T-helper 2 cell treated with Interferon-gamma antibody and Interleukin-4, amounts not matched to agents 100 ng/mL and 5 ng/mL, for 36 hours (primary cell): ENCODE measurements at regions not wholly inside any gene's neighbourhood (a gene's known extent, or its start where the extent isn't known, plus 50 kb on each side); places are given as distances from the start of the nearest gene placed in this dataset.

Experiments used
- intact Hi-C: fragments of 100-400 bp; cut with micrococcal nuclease; formaldehyde crosslinking; loops from one replicate; pipeline ENCODE4 v1.15.1; 2023

DNA sequence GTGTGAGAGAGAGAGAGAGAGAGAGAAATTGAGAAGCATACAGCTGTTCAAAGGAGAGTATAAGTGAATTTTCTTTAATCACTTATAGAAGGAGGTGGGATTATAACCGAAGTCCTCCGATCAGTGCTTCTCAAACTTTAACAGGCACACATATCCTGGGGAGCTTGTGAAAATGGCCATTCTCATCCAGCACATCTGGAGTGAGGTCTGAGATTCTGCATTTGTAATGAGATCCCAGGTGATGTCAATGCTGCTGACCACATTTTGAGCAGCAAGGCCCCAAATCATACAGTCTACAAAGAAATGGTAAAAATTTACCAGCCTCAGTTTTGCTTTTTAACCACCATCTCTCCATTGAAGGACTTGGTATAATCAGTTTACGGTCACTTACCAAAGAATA is 219.0 kb downstream of the PTEN start:
- intact Hi-C loops, result no loop called here

DNA sequence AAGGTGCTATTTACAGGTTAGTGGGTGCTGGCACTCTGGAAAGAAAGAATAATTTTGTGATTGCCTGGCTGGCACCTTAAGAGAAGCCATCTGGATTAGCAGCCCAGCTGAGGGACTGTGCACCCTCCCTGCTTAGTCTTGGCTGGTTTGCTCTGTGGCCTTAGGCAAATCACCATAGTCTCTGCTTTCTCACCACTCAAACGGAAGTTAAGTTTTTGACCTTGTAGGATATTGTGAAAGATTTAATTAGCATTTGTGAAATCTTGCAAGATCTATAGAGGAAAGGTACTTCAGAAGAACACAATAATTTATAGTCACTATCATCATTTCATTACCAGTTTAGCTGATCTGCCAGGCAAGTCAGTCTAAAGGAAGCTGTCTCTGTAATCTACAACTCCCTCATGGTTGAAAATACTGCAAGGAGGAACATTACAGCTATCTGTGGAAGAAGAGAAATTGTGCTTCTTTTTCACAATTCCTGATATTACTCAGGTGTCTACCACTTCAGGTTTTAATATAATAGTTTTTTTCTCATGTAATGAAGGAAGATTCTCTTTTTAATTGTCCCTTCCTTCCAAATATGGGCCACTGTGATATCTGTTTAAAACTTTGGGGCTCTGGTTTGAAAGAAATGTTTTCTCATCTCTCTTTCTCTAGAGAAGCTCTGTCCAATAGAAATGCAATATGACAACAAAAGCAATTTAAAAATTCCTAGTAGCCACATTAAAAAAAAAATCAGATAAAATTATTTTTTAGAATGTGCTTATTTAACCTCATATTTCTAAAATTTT is 219.6 kb downstream of the PTEN start:
- intact Hi-C loops, result no loop called here

DNA sequence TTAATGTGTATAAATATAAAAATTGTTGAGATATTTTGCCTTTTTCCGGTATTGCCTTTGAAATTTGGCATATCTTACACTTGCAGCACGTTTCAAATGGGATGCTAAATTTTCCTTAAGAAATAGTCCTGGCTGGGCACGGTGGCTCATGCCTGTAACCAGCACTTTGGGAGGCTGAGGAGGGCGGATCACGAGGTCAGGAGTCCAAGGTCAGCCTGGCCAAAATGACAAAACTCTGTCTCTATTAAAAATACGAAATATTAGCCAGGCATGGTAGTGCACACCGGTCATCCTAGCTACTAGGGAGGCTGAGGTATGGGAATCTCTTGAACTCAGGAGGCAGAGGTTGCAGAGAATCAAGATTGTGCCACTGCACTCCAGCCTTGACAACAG is 220.2 kb downstream of the PTEN start:
- intact Hi-C loops, result no loop called here

DNA sequence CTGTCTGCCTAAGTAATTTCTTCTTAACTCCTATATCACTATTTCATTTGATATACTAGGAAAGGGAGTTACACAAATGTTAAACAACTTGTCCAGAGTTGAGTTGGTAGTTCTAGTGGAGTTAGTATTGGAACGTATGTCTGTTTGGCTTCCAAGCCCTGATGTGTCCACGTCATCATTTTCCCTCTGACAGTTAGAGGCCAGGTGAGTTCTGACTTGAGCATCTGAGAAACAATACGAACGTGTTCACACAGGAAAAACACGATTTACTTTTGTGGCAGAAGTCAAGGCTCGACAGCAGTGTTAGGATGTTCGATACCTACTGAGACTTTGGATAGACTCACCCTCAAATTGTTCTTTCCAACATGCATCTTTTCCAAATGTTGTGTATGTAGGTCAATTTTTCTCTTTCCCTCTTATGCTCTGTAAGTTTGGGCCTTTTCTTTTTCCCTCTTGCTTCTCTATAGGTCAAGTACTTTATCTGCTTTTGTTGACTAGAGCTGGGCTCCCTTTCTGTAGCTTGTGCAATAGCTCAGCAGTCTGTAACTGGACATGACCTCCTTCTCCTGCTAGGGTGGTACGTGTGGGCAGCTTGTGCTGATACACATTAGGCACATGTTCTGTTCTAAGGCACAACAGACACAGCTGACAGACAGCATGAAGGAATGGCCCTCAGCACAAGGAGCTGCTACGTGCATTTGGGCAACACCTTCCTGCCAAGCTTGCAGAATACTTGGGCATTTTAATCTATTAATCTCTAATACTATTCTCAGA is 222.9 kb downstream of the PTEN start:
- intact Hi-C loops, result no loop called here

DNA sequence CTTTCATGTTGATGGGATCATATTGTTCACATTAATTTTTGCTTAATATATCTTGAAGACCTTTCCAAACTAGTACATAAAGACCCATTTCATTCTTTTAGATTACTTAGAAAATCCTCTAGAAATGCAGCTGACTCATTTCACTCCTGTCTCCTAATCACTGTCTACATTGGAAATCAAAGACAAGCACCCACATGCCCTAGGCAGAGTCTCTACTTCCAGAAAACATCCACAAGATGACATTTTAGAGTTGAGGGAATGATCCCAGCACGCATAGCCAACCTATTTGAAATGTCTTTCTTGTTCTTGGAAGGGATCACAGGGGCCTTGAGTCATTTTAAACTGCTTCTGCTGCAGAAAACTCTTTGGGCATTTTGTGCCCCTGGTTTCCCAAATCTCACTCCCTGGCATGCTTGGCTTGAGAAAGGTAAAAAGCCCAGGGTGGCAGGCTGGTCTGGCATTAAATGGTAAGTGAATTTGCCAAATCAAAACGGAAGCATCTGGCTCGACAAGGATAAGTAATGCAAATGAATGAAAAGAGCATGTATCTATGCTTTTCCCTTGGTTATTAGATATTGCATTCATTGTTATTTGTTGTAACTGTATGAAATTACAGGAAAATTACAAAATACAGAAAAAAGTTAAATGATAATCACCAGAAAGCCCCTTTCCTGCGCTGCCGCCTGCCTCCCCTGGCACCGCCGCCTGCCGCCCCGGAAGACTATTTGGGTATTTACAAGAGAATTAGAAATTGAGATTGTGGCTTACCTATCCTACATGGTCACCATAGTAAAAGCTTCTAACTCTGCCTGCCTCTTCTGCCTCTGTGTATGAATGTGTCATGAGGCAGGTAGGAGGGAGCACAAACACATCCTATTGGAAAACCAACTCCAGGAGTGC is 225.3 kb downstream of the PTEN start:
- intact Hi-C loops, result no loop called here

DNA sequence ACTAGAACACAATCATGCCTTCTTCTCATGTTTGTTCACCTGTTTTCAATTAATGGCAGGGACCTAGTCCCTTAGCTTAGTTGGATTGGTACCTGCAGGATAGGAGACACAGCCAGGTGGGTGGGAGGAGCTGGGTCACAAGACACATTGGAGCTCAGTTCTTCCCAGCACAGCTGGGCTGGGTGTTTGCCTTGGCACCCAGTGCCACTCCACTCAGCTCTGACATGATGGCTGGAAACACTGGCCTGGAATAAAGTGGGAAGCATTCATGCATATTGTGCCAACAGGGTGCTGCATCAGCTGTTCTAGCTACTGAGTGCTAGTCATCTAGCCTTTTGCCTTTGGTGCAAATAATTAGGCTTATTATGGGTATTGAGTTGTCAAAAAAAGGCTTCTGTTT is 226.1 kb downstream of the PTEN start:
- intact Hi-C loops, result no loop called here

DNA sequence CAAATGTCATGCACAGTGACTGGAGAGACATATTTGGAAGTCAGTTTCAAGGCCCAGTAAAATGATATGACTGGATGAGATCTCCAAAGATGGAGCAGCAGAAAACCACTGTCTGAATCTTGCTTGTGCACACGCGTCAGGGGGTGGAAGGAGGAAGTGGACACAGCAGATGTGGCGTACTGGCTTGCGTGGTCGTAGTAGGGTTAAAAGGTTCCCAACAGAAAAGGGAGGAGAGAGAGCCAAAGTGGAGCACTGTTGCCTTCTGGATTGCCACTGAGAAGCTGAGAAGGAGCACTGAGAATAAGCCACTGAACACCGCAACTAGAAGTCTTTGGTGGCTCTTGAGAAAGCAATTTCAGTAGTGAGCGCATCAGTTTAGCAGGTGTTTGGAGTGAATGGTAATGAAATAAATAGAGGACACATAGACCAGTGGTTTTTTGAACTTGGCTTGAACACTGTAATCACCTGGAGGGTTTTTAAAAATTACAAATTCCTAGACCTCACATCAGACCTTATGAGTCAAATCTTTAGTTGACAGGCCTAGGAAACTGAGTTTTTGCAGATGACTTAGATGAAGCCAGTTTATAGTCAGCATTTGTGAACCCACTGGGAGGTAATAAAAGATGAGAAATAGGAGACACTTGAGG is 227.3 kb downstream of the PTEN start:
- intact Hi-C loops, result loop anchor here (1.0 to 2.0 kb wide), 4 partner anchors 26 to 296 kb away; partner anchors contain the start of genes KLLN and PTEN

DNA sequence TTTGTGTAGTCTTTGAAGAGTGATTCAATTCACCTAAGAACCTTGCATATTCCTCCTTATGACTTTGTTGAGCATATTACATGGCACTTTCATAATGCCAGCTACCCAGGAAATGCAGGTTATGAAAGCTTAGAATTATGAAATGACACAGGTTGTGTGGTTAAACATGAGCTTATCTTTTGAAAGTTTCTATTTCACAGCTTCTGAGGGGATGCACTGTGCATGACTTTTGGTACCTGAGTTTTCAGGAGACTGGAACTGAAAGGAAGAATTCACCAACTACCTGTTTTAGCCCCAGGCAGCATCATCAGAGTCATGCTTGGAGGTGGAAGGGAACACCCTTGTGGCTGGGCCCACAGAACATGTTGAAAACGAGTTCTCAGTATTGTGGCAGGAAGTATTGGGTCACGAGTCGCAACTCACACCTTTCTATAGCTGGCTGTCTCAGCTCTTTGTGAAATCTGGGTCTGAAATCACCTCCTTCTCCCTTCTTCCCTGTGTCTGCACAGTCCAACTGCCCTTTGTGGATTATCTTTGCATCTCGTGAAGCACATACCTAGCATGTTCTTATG is 228.2 kb downstream of the PTEN start:
- intact Hi-C loops, result loop anchor here (1.0 to 2.0 kb wide), 4 partner anchors 25 to 295 kb away; partner anchors contain the start of genes KLLN and PTEN

DNA sequence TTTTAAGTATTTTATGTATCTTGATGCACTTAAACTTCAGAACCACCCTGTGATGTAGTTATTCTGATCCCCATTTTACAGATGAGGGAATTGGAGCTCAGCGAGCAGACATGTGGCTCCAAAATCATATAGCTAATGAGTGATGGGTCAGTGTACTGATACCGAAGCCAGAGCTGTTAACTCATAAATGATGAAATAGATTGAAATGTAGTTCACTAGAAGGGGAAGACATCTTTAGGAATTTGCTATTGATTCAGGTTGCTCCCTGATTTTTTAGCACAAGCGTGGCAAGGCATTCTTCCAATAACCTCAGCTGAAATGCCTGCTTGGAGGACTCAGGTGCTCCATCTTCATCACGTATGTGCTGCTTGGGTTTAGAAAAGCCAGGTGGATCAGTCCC is 228.8 kb downstream of the PTEN start:
- intact Hi-C loops, result no loop called here

DNA sequence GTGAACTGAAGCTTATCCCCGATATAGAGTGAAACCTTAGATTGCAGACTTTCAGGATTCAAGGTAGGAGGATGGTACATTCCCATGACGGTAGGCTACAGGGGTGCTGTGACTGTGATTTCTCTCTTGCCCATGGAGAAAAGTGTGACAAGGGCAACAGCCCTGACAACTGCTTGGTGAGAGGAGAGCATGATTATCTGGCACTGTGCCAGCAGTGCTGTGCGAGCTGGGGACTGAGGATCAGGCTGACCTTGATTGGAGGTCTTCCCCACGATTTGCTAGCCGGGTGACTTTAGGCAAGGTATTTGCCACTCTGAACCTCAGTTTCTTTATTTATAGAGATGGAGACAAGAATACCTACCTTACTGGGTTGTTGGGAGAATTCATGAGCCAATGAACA is 229.5 kb downstream of the PTEN start:
- intact Hi-C loops, result no loop called here

DNA sequence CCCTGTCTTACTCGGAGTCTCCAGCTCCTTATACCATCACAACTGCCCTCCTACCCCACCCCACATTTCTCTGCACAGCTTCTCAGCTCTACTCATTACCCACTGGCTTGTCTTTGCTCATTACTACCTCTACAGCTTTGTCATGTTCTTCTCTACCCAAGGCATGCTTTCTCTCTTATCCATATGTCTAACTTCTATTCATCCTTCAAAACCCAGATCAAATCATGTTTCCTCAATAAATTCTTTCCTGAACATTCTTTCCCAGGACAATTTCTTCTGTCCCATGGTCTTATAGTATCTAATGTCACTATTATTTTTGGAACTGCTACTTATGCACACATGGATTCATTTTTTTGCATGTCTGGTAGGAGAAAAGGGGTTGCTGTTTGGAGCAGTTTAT is 231.4 kb downstream of the PTEN start:
- intact Hi-C loops, result no loop called here

DNA sequence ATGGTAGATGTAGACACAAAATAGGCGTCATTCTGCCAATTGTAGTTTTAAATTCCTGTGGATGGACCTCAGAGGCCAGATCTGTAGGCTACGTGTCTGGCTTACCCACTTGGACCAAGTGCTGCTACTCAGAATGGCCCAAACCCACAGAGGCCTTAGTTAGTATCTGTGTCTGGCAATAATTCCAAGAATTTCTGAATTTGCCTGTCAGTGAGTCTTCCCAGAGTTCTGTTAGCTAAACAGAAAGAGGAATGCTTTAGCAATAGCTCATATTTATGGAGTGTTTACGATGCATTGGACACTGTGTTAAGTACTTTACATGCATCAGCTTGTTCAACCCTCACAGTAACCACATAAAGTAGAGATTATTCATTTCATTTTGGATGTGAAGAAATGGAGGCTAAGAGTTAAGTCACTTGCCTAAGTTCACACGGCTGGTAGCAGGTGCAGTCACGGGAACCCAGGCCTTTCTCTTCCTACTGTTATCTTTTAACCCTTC is 231.8 kb downstream of the PTEN start:
- intact Hi-C loops, result no loop called here

DNA sequence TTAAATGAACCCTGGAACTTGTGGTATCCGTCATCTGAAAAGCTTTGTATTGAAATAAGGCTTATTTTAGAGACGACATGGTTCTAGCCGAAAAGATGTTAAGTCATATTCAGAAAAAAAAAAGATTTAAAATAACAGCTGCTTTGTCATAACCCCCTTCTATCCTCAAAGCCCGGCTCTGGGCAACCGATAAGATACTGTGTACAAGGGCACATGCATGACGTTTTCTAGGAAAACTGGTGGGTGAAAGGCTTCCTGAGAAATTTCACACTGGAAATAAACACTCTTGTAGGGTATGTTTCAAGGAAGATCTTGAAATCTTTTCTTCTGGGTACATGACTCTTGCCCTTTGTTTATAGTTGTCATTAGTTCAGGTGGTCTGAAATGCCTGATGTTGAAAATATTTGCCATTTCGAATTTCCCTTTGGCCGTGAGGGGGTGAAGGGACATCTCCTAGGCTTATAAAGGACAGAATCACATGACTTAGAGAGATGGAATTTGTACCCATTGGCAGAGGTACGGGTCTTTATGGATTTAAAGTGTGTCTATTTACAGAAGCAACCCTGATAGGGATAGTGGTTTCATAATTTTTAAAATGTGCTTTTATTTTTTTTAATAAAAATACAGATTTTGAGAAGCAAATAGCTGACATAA is 232.5 kb downstream of the PTEN start:
- intact Hi-C loops, result no loop called here

DNA sequence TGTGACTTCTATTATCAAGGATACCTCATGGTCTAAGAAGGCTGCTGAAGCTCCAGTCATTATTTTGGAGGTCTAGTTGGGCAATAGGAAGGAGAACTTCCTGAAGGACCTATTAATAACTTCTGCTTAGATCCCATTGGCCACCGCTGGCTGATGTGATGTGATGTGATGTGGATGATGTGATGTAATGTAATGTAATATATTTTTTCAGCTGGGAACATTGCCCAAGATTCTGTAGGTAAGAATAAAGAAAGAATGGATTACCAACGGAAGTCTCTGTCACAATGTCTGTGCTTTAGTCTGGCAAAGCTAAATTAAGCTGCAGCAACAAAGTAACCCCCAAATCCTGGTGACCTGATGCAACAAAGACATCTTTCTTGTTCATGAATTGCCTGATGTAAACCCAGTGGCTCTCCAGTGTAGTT is 233.7 kb downstream of the PTEN start:
- intact Hi-C loops, result no loop called here

DNA sequence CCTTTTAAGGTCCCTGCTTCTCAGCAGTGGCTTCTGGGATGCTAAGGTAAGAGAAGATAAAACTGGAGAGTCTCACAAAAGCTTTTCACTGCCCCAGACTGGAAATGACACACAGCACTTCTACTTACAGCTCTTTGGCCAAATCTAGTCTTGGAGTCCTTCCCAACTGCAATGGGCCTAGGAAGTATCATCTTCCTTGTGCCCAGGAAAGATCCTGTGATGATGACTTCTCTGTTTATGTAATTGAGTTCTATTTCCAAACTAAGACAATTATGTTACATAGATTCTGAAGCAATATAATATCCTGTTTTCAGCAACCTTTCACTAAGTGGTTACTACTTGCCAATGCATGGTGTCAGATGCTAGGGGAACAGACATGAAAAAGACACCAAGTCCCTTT is 234.1 kb downstream of the PTEN start:
- intact Hi-C loops, result no loop called here

DNA sequence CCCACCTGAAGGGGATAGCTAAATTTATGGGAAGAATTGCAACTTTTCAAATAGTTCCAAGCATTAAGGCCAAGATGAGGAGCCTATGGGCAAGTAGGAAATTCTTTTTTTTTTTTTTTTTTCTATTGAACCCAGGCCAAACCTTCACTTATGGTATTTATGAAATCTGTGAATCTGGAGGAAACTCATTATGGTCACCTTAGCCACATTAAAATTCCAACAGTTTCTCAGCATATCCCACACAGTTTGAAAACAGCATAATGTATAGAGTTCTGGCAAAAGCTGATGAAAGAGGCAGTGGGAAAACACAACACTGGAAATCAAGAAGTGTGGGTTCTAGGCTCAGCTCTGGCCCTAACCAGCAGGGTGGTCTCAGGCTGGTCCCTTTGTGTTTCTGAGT is 236.9 kb downstream of the PTEN start:
- intact Hi-C loops, result no loop called here

DNA sequence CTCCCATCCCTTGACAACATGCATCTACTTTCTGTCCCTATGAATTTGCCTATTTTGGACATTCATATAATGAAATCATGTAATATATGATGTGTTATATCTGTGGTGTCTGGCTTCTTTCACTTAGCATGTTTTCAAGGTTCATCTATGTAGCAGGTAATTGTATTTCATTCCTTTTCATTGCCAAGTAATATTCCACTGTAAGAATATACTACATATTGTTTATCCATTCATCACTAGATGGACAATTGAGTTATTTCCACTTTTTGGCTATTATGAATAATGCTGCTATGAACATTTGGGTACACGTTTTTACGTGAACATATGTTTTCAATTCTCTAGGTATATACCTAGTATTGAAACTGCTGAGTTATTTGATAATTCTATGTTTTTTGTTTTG is 238.2 kb downstream of the PTEN start:
- intact Hi-C loops, result no loop called here

DNA sequence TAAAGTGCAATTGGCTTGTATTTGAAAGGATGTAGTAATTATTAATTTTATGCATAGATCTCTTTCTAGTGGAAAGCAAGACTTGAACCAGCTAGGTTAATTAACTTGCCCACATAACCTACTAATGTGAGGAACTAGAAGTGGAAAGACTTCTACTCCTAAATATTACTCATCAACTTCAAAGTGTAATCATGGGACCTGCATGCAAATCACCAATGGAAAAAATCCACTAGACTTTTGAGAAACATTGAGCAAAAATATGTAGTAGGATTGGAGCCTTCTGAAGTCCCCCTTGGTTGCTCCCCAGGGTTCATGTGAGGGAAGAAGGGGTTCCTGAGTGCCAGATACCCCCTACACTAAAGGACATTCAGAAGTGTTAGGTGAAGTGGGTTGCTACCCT is 240.2 kb downstream of the PTEN start:
- intact Hi-C loops, result no loop called here

DNA sequence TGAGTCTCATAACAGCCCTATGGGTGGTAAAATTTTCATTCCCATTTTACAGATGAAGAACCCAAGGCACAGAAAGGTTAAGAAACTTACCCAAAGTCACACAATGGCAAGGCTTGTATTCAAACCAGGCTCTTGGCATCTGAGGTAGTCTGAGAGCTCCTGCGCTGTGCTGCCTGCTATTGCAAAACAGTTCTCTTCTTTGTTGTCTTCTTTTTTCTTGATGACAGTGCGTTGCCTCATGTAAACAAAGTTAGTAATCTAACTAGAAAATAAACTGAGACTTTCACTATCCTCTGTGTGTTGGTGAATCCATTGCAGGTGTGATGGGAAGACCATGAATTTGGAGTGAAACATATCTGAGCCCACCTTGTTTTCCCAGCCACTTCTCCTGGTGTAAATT is 240.8 kb downstream of the PTEN start:
- intact Hi-C loops, result no loop called here

DNA sequence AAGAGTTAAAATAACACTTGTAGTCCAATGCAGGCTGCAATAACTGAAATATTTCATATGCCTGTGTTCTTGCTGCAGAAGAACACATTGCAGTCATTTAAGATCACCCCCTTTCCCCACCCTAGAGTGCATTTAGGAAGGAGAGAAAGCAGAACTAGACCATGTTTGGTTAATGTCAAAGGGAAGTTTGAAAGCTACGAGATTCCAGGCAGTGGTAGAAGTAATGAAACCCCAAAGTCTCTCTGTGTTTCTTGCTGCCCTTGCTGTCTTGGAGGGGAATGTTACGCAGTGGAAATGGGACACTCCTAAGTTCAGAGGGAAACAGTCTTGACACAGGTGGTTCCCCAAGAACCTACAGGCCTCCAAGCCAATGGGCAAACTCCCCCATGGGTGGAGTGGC is 242.9 kb downstream of the PTEN start:
- intact Hi-C loops, result no loop called here
